ENCODE measurements at regions not wholly inside any gene's neighbourhood (a gene's known extent, or its start where the extent isn't known, plus 50 kb on each side); places are given as distances from the start of the nearest gene placed in this dataset.

DNA sequence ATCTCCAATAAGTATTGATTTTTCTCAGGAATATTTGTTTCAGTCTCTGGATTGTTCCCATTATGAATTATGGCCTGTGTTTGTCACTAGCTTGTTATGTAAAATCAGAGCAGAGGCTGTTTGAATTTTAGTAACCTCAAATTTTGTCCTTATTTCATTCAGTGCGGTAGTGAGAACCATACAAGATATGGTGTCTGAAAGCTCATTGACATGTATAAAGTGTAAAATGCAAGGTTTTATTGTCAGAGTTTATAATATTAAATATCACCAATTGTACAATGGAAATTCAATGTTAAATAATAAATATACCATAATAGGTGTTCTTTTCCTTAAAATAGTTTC lies 353.3 kb upstream of the SYNCRIP start:
- Histone ChIP-seq H3K9me3 (ENCODE audit: insufficient read depth, low read length, severe bottlenecking) (no peaks in the 10 kb centered on the region), H3K4me1 (ENCODE audit: insufficient read depth, low read length) (peaks cover 10% of the 10 kb centered on the region), H3K36me3 (ENCODE audit: insufficient read depth, low read length) (no peaks in the 10 kb centered on the region), H3K9ac (ENCODE audit: low read depth, low read length) (no peak overlapping the region), H3K79me2 (ENCODE audit: insufficient read depth, low read length) (no peaks in the 10 kb centered on the region), H3K4me3 (ENCODE audit: low read depth in 1 of 2, low read length in 2 of 2) (no peak overlapping the region), H2AFZ (ENCODE audit: low read depth, low read length) (no peak overlapping the region), H3K27me3 (ENCODE audit: insufficient read depth, low read length, poor library complexity) (no peaks in the 10 kb centered on the region), H3K4me2 (ENCODE audit: insufficient read depth, low read length) (no peak overlapping the region), H3K27ac (ENCODE audit: low read length) (no peak overlapping the region), H4K20me1 (ENCODE audit: insufficient read depth, low read length) (no peaks in the 10 kb centered on the region)
- ATAC-seq (ENCODE audit: insufficient read depth, low read depth) (no peak), DNase-seq (no peak)
- TF ChIP-seq, protein P1, sequence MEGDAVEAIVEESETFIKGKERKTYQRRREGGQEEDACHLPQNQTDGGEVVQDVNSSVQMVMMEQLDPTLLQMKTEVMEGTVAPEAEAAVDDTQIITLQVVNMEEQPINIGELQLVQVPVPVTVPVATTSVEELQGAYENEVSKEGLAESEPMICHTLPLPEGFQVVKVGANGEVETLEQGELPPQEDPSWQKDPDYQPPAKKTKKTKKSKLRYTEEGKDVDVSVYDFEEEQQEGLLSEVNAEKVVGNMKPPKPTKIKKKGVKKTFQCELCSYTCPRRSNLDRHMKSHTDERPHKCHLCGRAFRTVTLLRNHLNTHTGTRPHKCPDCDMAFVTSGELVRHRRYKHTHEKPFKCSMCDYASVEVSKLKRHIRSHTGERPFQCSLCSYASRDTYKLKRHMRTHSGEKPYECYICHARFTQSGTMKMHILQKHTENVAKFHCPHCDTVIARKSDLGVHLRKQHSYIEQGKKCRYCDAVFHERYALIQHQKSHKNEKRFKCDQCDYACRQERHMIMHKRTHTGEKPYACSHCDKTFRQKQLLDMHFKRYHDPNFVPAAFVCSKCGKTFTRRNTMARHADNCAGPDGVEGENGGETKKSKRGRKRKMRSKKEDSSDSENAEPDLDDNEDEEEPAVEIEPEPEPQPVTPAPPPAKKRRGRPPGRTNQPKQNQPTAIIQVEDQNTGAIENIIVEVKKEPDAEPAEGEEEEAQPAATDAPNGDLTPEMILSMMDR (IDR thresholded peaks at IDR 0.05; ENCODE audit: borderline replicate concordance, extremely low read depth, low read length, poor library complexity, severe bottlenecking) = no peak
- no peak for TF ChIP-seq EZH2 (IDR thresholded peaks at IDR 0.05; ENCODE audit: borderline replicate concordance, low read depth, low read length, severe bottlenecking)

DNA sequence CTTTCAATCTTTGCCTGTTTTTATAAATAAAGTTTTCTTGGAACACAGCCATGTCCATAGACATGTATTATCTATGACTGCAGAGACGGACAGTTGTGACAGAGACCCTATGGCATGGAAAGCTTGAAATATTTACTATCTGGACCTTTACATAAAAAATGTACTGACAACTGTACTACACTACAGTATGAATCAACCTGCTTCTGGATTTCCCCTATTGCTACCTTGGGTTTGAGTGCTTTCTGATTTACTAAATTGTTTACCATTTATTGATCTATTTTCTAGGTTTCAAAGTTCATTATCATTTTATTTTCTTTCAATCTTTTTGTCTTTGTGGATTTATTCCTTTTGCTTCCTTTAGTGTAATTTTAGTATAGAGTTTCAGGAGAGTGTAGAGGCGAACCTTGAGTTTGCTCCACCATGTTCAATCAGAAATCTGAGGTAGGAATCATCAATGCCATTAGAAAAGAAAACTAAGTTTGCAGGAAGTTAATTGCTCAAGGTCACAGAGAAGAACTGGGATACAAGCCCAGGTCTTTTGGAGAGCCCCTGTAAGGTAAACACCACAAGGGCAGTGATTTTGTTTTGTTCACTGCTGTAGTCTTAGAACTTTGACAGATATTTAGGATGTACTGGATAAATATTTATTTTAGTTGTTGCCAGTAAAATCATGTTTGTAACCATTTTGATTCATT lies 352.8 kb upstream of the SYNCRIP start:
- H3K36me3 ChIP-seq (ENCODE audit: insufficient read depth, low read length) = no peaks in the 10 kb centered on the region
- H3K9ac ChIP-seq (ENCODE audit: low read depth, low read length) = no peak overlapping the region
- H2AFZ ChIP-seq (ENCODE audit: low read depth, low read length) = no peak overlapping the region
- no peaks in the 10 kb centered on the region for H4K20me1 ChIP-seq (ENCODE audit: insufficient read depth, low read length)
- peaks cover 10% of the 10 kb centered on the region for H3K4me1 ChIP-seq (ENCODE audit: insufficient read depth, low read length)
- H3K9me3 ChIP-seq (ENCODE audit: insufficient read depth, low read length, severe bottlenecking) = no peaks in the 10 kb centered on the region
- no peak overlapping the region for H3K4me3 ChIP-seq (ENCODE audit: low read depth in 1 of 2, low read length in 2 of 2)
- TF ChIP-seq EZH2 (IDR thresholded peaks at IDR 0.05; ENCODE audit: borderline replicate concordance, low read depth, low read length, severe bottlenecking) = no peak
- TF ChIP-seq, protein P1 (IDR thresholded peaks at IDR 0.05; ENCODE audit: borderline replicate concordance, extremely low read depth, low read length, poor library complexity, severe bottlenecking) = no peak
- ATAC-seq (ENCODE audit: insufficient read depth, low read depth) (no peak), DNase-seq (no peak)
- H3K4me2 ChIP-seq (ENCODE audit: insufficient read depth, low read length) = no peak overlapping the region
- H3K27me3 ChIP-seq (ENCODE audit: insufficient read depth, low read length, poor library complexity) = no peaks in the 10 kb centered on the region
- no peak overlapping the region for H3K27ac ChIP-seq (ENCODE audit: low read length)
- H3K79me2 ChIP-seq (ENCODE audit: insufficient read depth, low read length) = no peaks in the 10 kb centered on the region

DNA sequence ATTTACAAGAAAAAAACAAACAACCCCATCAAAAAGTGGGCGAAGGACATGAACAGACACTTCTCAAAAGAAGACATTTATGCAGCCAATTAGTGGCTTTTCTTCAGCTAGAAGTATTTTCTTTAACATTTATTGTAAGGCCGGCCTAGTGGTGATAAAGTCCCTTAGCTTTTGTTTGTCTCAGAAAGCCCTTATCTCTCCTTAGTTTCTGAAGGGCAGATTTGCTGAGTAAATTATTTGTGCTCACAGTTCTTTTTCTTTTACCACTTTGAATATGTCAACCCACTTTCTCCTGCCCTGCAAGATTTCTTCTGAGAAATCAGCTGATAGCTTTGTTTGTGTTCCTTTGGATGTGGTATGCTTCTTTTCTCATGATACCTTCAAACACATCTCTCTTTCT lies 344.0 kb upstream of the SYNCRIP start:
- peaks cover 16% of the 10 kb centered on the region for H3K9me3 ChIP-seq (ENCODE audit: insufficient read depth, low read length, severe bottlenecking)
- H3K9ac ChIP-seq (ENCODE audit: low read depth, low read length) = no peak overlapping the region
- no peak overlapping the region for H2AFZ ChIP-seq (ENCODE audit: low read depth, low read length)
- no peak overlapping the region for H3K27ac ChIP-seq (ENCODE audit: low read length)
- no peak for ATAC-seq (ENCODE audit: insufficient read depth, low read depth)
- H3K4me2 ChIP-seq (ENCODE audit: insufficient read depth, low read length) = no peak overlapping the region
- H3K4me3 ChIP-seq (ENCODE audit: low read depth in 1 of 2, low read length in 2 of 2) = no peak overlapping the region
- no peaks in the 10 kb centered on the region for H4K20me1 ChIP-seq (ENCODE audit: insufficient read depth, low read length)
- no peaks in the 10 kb centered on the region for H3K4me1 ChIP-seq (ENCODE audit: insufficient read depth, low read length)
- no peaks in the 10 kb centered on the region for H3K36me3 ChIP-seq (ENCODE audit: insufficient read depth, low read length)
- H3K79me2 ChIP-seq (ENCODE audit: insufficient read depth, low read length) = no peaks in the 10 kb centered on the region
- H3K27me3 ChIP-seq (ENCODE audit: insufficient read depth, low read length, poor library complexity) = no peaks in the 10 kb centered on the region
- TF ChIP-seq EZH2 (IDR thresholded peaks at IDR 0.05; ENCODE audit: borderline replicate concordance, low read depth, low read length, severe bottlenecking) = no peak
- TF ChIP-seq, protein P1 (IDR thresholded peaks at IDR 0.05; ENCODE audit: borderline replicate concordance, extremely low read depth, low read length, poor library complexity, severe bottlenecking) = no peak
- no peak for DNase-seq
